Caco-2 (cell line): ENCODE measurements at regions not wholly inside any gene's neighbourhood (a gene's known extent, or its start where the extent isn't known, plus 50 kb on each side); places are given as distances from the start of the nearest gene placed in this dataset.

Experiments
- BruUV-seq: library from RNA; stranded (reverse); fragments of 400-500 nt; replicated peaks from 2 replicates; lab custom pipeline; 2021; lab: Mats Ljungman, UMichigan
- CTCF ChIA-PET: fragments of 300-600 bp; sonication (Branson Sonifier 250); formaldehyde crosslinking; loops from one replicate; lab custom pipeline; 2022; ENCODE audit warnings: antibody characterized with exemption; lab: Charles Lee
- POLR2A ChIA-PET: fragments of 300-600 bp; sonication (Branson Sonifier 250); formaldehyde crosslinking; loops from one replicate; lab custom pipeline; 2022; ENCODE audit warnings: antibody characterized with exemption; lab: Charles Lee
- DNase-seq, 2 experiments: peaks; one replicate each; pipeline versions ENCODE4 v3.0.0 to v3.0.0-alpha.2; 2020 to 2022
- H3K27me3 ChIP-seq: replicated peaks from 2 replicates; pipeline ENCODE4 v1.6.0; 2011; ENCODE audit warnings: low read length; ENCODE audit not compliant: control insufficient read depth, insufficient read depth
- H3K36me3 ChIP-seq: 2 replicates; pipeline ENCODE4 v1.5.1; 2011; ENCODE audit warnings: low read length; ENCODE audit not compliant: control insufficient read depth, insufficient read depth
- H3K4me1 ChIP-seq: fragments of 250-450 bp; sonication (Bioruptor Pico); 2 replicates; pipeline ENCODE4 v1.5.1; 2020; ENCODE audit warnings: mild to moderate bottlenecking
- H3K4me3 ChIP-seq: 2 replicates; pipeline ENCODE4 v1.5.1; 2011; ENCODE audit warnings: low read depth, mild to moderate bottlenecking, control low read depth, low read length
- H3K9me3 ChIP-seq: fragments of 250-450 bp; sonication (Bioruptor Pico); 2 replicates; pipeline ENCODE4 v1.5.1; 2020; ENCODE audit warnings: mild to moderate bottlenecking, moderate library complexity
- H3K27ac Mint-ChIP-seq: one replicate; pipeline ENCODE4 v1.8.0; 2022; ENCODE audit warnings: mixed read lengths; ENCODE audit not compliant: unreplicated experiment
- H3K27me3 Mint-ChIP-seq: one replicate; pipeline ENCODE4 v1.8.0; 2022; ENCODE audit warnings: mixed read lengths; ENCODE audit not compliant: insufficient read depth, unreplicated experiment
- H3K36me3 Mint-ChIP-seq: one replicate; pipeline ENCODE4 v1.8.0; 2022; ENCODE audit warnings: mild to moderate bottlenecking, mixed read lengths; ENCODE audit not compliant: insufficient read depth, unreplicated experiment
- H3K4me1 Mint-ChIP-seq: one replicate; pipeline ENCODE4 v1.8.0; 2022; ENCODE audit warnings: low read depth, mixed read lengths; ENCODE audit not compliant: unreplicated experiment
- H3K4me3 Mint-ChIP-seq: one replicate; pipeline ENCODE4 v1.8.0; 2022; ENCODE audit warnings: mild to moderate bottlenecking, moderate library complexity, mixed read lengths; ENCODE audit not compliant: unreplicated experiment
- H3K9me3 Mint-ChIP-seq: one replicate; pipeline ENCODE4 v1.8.0; 2022; ENCODE audit warnings: mixed read lengths; ENCODE audit not compliant: unreplicated experiment
- intact Hi-C: fragments of 100-400 bp; cut with micrococcal nuclease; formaldehyde crosslinking; loops from one replicate; pipeline ENCODE4 v1.10.0; 2022; ENCODE audit not compliant: unreplicated experiment
- TF ChIP-seq, protein P1 (sequence below), 2 experiments: fragments of 200-600 bp in 1 of 2; IDR thresholded peaks; 1 replicate in 1 of 2; 2 replicates in 1 of 2; pipeline versions ENCODE4 v1.5.1 to v1.8.0; 2011 to 2022; ENCODE audit warnings: antibody characterized with exemption in 1 of 2, control low read depth in 1 of 2, inconsistent platforms in 1 of 2, low read depth in 1 of 2, low read length in 1 of 2, mild to moderate bottlenecking in 1 of 2, moderate library complexity in 1 of 2; ENCODE audit not compliant: insufficient read depth in 1 of 2, severe bottlenecking in 1 of 2, unreplicated experiment in 1 of 2

DNA sequence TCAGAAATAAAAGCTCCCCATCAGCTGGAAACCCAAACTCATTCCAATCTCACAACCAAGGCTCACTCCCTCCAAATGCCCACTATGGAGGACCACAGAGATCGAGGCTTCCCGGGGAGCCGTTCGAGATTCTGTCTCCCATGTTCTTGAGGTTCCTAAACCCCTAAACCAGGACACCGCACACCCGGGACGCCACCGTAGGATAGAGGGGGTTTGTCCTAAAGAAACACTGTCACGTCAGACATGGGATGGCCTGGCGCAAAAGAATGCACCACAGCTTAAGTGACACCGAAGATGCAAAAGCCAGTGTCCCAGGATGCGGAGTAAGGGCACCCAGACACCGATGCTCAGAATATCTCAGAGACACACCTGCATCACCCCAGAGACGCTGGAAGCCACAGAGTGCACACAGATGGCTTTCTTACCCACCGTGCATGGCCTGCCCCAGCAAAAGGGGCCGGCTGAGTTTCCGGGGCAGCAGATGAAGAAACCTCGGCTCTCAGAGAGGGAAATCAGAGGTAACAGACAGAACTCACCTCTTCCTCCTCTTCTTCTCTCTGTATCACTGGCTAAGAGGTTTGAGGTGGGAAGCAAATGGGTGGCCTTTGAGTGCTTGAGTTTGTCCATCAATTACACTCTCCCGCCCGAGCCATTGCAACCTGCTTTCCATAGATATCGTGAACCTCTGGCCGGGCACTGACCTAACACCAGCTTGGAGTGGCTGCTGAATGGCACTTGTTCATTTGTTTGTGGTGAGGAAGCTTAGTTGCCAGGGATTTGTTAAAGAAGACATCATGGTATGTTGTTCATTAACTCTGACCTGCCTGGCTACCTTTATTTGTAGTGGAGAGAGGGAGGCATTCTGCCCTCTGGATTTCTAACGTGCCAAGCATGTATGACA, 65.1 kb upstream of the TNRC6C start:
- TF ChIP-seq, protein P1, sequence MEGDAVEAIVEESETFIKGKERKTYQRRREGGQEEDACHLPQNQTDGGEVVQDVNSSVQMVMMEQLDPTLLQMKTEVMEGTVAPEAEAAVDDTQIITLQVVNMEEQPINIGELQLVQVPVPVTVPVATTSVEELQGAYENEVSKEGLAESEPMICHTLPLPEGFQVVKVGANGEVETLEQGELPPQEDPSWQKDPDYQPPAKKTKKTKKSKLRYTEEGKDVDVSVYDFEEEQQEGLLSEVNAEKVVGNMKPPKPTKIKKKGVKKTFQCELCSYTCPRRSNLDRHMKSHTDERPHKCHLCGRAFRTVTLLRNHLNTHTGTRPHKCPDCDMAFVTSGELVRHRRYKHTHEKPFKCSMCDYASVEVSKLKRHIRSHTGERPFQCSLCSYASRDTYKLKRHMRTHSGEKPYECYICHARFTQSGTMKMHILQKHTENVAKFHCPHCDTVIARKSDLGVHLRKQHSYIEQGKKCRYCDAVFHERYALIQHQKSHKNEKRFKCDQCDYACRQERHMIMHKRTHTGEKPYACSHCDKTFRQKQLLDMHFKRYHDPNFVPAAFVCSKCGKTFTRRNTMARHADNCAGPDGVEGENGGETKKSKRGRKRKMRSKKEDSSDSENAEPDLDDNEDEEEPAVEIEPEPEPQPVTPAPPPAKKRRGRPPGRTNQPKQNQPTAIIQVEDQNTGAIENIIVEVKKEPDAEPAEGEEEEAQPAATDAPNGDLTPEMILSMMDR (IDR thresholded peaks at IDR 0.05; ENCODE audit: insufficient read depth in 1 of 2, low read depth in 1 of 2, low read length in 1 of 2, severe bottlenecking in 1 of 2, unreplicated experiment in 1 of 2): no peak
- H3K4me3 ChIP-seq: no peak overlapping the region
- H3K4me3 Mint-ChIP-seq: no peak overlapping the region
- H3K27me3 Mint-ChIP-seq: peaks cover 25% of the 10 kb centered on the region
- BruUV-seq: no TSS peak
- no peak overlapping the region for H3K27ac Mint-ChIP-seq
- H3K9me3 Mint-ChIP-seq: no peaks in the 10 kb centered on the region
- CTCF ChIA-PET: interaction anchor here (1.5 kb wide), 1 partner anchor 120 kb away, joined by 4 read pairs; no protein-coding TSS in a partner anchor
- POLR2A ChIA-PET: interaction anchor here (1.0 kb wide), 1 partner anchor 64 kb away, joined by 9 read pairs; no protein-coding TSS in a partner anchor
- no peaks in the 10 kb centered on the region for H3K4me1 ChIP-seq
- no peaks in the 10 kb centered on the region; the same call in 1 of the 2 replicates for H3K27me3 ChIP-seq
- no peaks in the 10 kb centered on the region for H3K4me1 Mint-ChIP-seq
- H3K36me3 ChIP-seq: no peaks in the 10 kb centered on the region
- intact Hi-C loops: no loop called here
- DNase-seq: no peak
- peaks cover 6% of the 10 kb centered on the region for H3K36me3 Mint-ChIP-seq
- no peaks in the 10 kb centered on the region for H3K9me3 ChIP-seq

DNA sequence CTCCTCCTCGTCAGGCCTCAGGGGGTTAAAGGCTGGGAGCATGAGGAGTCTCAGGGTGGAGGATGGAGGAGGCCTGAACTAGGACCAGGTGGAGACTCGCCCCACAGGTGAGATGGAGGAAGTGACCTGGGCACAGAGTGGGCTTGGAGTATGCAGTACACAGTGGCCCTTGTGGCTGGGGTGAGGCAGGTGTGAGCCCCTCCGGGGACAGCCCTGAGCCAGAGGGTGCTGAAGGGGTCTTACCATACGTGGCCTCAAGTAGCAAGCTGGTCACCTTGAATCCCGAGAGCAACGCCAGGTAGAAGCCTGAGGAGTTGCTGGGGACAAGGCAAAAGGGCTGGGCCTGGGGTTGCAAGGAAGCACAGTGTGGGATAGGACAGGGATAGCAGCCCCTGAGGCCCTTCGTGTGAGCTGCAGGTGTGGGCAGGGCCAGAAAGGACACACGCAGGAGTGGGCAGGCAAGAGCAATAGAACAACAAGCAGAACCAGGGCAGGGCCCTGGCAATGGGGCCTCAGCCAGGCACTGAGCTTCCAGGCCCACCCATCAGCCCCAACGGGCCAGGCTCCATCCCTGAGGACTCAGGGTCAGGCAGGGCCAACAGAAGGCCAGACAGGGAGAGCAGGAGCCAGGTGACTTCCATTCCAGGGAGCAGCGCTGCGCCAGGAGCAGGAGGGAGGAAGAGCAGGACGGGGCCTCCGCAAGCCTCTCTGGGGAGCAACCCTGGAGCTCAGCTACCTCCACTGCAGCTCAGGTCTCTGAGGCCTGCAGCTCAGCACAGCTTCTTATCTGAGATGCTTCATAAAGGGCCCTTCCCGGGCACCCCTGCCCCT, 64.2 kb upstream of the TNRC6C start:
- DNase-seq: no peak
- intact Hi-C loops: no loop called here
- H3K36me3 Mint-ChIP-seq: no peaks in the 10 kb centered on the region
- H3K4me3 Mint-ChIP-seq: no peak overlapping the region
- peaks cover 17% of the 10 kb centered on the region for H3K27me3 Mint-ChIP-seq
- POLR2A ChIA-PET: no interaction called here
- Histone ChIP-seq H3K4me1 (no peaks in the 10 kb centered on the region), H3K9me3 (no peaks in the 10 kb centered on the region), H3K36me3 (no peaks in the 10 kb centered on the region), H3K27me3 (no peaks in the 10 kb centered on the region; the same call in 1 of the 2 replicates), H3K4me3 (no peak overlapping the region)
- CTCF ChIA-PET: interaction anchor here (0.6 kb wide), 1 partner anchor 263 kb away, joined by 10 read pairs; no protein-coding TSS in a partner anchor
- H3K4me1 Mint-ChIP-seq: no peaks in the 10 kb centered on the region
- no TSS peak for BruUV-seq
- no peaks in the 10 kb centered on the region for H3K9me3 Mint-ChIP-seq
- TF ChIP-seq, protein P1 (IDR thresholded peaks at IDR 0.05; ENCODE audit: insufficient read depth in 1 of 2, low read depth in 1 of 2, low read length in 1 of 2, severe bottlenecking in 1 of 2, unreplicated experiment in 1 of 2): no peak
- H3K27ac Mint-ChIP-seq: no peak overlapping the region

DNA sequence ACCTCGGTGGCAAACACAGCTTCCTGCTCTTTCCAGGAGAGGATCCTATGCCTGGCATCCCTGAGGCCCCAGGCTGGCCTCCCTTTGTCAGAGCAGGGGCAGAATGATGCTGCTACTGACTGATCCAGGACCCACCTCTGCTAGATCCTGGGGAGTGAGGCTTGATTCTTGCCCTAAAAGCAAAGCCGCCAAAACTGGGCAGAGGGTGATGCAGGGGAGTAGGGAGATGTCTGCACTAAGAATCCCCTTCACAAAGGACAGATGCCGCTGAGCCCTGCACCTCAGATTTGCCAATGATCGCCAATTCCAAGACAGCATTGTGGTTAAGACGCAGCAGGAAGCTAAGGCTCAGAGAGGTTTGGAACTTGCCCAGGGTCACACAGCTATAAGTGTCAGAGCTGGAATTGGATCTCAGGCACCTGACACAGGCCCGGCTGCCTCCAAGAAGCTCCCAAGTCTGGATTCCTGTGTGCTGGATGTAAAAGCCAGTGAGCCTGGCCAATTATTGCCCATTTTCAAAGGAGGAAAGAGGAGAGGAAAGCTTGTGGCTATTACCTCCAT, 60.7 kb upstream of the TNRC6C start:
- Histone ChIP-seq H3K4me1 (no peaks in the 10 kb centered on the region), H3K4me3 (no peak overlapping the region), H3K36me3 (no peaks in the 10 kb centered on the region), H3K9me3 (no peaks in the 10 kb centered on the region), H3K27me3 (no peaks in the 10 kb centered on the region; the same call in 1 of the 2 replicates)
- Mint-ChIP-seq H3K9me3 (no peaks in the 10 kb centered on the region), H3K4me3 (no peak overlapping the region), H3K27me3 (peaks cover 23% of the 10 kb centered on the region), H3K4me1 (no peaks in the 10 kb centered on the region), H3K27ac (no peak overlapping the region), H3K36me3 (no peaks in the 10 kb centered on the region)
- TF ChIP-seq, protein P1 (IDR thresholded peaks at IDR 0.05; ENCODE audit: insufficient read depth in 1 of 2, low read depth in 1 of 2, low read length in 1 of 2, severe bottlenecking in 1 of 2, unreplicated experiment in 1 of 2): no peak
- no peak for DNase-seq
- intact Hi-C loops: no loop called here
- CTCF ChIA-PET: no interaction called here
- POLR2A ChIA-PET: no interaction called here
- BruUV-seq: no TSS peak
